DMS114 treated with DMSO at 0.1 percent for 48 hours (cell line): ENCODE measurements at regions not wholly inside any gene's neighbourhood (a gene's known extent, or its start where the extent isn't known, plus 50 kb on each side); places are given as distances from the start of the nearest gene placed in this dataset.
"Not testable (repeated sequence)": the region's sequence is repeated elsewhere in the genome, so short reads cannot be mapped to it uniquely, and the experiment has no call there.

ENCODE experiments used
- DNase-seq: peaks from one replicate; lab custom pipeline; 2025; ENCODE audit not compliant: unreplicated experiment; lab: John Stamatoyannopoulos, UW

- no peak for DNase-seq
Measured at GRCh38 chr1:213702703-213703102, 285.1 kb upstream of the PROX1 start.

- no peak for DNase-seq
Measured at GRCh38 chr1:213704941-213705340, 282.8 kb upstream of the PROX1 start.

GRCh38 chr1:213711833-213712490 lies 275.8 kb upstream of the PROX1 start:
- DNase-seq = not testable (repeated sequence)

- no peak for DNase-seq
Measured at GRCh38 chr1:213714645-213715044, 273.1 kb upstream of the PROX1 start.

- no peak for DNase-seq
Measured at GRCh38 chr1:213715182-213715581, 272.6 kb upstream of the PROX1 start.

DNA sequence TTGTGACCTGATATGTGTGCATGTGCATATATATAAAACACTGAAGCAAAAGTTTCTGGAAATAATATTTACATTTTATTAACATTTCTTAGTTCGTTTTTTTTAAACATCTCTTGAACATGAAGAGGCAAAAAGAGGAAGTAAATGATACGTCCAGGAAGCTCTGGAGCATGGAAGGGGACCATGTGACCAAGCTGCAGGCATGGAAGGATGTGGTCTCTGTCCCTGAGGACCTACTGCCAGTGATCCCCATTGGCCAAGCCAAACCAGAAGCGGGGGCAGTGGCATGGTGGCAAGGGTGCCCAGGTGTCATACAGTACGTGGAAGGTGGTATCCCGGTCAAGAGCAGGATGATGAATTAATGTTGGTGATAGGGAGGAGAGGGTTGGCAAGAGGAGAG lies 268.3 kb upstream of the PROX1 start:
- no peak for DNase-seq

- no peak for DNase-seq
Measured at GRCh38 chr1:213720032-213720431, 267.7 kb upstream of the PROX1 start.

- no peak for DNase-seq
Measured at GRCh38 chr1:213723187-213723586, 264.6 kb upstream of the PROX1 start.

- DNase-seq = no peak
Measured at GRCh38 chr1:213724640-213725536, 262.9 kb upstream of the PROX1 start.

DNA sequence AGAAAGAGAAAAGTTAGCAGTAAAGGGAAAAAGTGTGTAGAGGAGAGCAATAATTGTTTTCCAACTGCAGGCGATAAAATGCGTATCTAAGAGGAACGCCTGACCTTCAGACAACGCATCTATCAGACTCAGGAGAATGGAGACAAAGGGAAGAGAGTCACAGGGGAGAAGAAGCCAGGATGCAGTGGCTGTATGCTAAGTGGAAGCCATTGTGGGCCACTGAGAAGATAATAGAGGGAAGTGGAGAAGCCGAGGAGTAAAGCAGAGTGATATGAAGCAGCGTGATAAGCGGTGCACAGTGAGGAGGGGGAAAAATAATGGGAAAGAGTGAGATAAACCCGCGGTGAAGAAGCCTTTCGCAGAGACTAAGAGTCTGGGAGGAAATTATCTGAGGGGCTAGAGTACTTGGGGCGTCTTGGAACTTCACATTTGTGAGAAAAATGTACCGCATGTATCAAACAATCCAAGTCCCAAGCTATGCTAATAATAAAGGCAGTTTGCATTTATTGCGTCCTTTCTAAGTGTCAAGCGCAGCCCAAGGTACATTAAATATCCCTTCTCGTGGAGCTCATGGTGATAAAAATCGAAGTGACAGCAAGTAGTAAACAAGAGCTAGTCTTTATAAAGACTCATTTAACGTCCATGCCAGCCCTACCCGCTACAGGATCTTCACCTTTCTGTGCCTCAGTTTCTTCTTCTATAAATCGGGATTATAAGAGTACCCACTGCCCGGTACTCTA lies 259.8 kb upstream of the PROX1 start:
- DNase-seq = no peak

DNA sequence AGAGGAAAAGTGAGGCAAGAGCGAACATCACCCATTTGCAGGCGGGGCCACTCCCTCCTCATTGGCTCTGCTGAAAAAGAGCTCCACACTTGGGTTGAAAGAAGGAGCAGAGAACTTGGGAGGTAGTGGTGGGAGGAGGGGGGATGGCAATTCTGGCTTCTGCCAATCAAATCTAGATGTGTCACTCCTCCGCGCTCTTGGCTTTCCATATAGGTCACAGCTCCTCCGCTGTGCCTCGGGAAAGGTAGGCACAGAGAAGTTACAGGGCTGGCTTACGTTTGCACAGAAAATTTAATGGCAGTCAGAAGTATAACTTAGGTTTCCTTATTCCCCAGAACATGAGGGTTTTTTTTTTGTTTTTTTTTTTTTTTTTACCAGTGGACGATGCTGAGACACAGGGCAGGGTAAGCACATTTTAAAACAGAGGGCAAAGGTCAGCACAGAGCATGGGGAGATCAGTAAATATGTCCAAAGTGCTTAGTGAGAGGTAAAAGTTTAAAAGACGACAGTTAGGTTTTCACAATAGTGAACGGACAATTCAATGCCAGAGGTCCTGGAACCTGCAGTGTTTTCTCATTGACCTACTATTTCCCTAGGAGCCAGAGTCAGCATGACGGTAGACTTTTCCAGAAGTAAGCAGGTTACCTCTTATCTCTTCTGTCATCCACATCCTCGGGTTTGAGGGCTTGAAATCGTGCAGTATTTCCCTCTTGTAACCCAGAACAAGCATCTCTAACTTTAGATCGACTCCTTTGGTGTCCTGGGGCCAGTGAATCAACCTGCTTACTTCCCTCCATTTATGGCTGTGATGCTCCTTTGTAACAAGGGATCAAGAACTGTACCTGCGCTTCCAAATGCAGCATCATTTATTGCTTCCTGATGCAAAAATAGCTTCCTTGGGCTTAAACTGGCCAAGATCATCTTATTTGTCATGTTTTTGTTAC lies 258.9 kb upstream of the PROX1 start:
- no peak for DNase-seq

DNA sequence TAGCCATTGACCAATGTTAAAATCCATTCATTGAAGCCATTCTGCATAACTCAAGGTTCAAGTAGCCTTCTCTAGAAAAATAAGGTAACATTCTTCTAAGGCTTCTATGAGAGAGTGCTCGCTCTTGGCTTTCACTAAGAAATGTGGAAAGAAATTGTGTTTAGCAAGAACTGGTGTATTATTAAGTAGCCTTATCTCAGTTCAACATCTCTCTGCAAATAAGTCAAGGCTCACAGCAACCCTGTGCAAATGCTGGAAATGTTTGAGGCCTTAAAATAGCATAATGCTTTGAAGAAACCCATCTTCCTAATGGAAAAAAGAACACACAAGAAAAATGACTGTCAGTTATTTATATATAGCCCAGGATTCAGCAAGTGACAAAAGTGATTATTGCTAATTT lies 254.1 kb upstream of the PROX1 start:
- no peak for DNase-seq

GRCh38 chr1:213737398-213738035 lies 250.3 kb upstream of the PROX1 start:
- DNase-seq = no peak

DNA sequence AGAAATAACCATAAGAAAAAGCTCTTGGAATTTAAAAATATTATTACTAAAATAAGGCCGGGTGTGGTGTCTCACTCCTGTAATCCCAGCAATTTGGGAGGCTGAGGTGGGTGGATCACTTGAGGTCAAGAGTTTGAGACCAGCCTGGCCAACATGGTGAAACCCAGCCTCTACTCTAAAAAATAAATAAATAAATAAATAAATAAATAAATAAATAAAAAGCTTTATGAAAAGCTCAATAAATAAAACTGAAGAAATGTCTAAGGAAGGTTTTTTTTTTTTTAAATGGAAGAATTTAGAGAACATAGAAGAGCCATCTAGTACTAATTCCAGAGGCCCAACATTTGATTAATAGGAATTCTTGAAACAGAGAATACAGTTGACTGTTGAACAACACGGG lies 249.1 kb upstream of the PROX1 start:
- DNase-seq = no peak

DNA sequence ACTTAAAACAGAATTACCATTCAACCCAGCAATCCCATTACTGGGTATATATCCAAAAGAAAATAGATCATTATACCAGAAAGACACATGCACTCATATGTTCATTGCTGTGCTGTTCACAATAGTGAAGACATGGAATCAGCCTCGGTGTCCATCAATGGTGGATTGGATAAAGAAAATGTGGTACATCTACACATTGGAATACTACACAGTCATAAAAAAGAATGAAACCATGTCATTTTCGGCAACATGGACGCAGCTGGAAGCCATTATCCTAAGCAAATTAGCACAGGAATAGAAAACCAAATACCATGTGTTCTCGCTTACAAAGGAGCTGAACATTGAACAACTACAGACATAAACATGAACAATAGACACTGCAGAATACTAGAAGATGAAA lies 244.8 kb upstream of the PROX1 start:
- no peak for DNase-seq

GRCh38 chr1:213744780-213745179 lies 243.0 kb upstream of the PROX1 start:
- DNase-seq = no peak

DNA sequence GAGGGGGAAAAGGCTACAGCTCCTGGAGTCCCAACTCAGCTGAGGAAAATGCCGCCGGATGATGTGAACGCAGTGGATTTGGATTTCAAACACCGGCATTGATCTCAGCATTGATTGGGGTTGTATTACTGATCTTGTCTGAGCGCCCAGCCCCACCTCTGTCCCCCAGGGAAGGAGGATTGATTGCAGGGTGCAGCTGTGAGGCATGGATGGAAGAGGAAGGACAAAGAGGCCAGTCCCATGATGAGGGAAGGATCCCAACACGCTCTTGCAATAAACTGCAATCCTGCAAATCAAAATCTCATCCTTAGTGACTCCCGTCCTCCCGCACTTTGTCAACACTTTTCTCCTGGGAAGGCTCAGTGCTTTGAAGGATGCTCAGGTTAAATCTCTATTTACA lies 242.3 kb upstream of the PROX1 start:
- no peak for DNase-seq

DNA sequence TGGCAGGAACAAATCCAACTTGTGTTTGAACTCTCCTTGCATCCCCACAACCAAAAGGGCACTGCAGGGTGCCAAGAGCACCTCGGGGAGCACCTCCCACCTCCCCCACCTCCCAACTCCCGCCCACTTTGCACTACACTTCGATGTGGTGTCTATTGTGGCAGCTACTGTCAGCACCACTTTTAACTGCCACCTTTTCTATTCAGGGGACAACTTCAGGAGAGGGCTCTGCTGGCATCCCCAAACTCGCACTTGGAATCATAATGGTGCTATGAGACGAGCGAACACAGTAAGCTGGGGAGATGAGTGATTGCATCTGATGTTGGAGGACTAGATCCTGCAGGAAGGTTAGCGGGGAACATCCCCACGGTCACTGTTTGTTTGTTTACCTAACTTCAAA lies 238.2 kb upstream of the PROX1 start:
- no peak for DNase-seq

DNA sequence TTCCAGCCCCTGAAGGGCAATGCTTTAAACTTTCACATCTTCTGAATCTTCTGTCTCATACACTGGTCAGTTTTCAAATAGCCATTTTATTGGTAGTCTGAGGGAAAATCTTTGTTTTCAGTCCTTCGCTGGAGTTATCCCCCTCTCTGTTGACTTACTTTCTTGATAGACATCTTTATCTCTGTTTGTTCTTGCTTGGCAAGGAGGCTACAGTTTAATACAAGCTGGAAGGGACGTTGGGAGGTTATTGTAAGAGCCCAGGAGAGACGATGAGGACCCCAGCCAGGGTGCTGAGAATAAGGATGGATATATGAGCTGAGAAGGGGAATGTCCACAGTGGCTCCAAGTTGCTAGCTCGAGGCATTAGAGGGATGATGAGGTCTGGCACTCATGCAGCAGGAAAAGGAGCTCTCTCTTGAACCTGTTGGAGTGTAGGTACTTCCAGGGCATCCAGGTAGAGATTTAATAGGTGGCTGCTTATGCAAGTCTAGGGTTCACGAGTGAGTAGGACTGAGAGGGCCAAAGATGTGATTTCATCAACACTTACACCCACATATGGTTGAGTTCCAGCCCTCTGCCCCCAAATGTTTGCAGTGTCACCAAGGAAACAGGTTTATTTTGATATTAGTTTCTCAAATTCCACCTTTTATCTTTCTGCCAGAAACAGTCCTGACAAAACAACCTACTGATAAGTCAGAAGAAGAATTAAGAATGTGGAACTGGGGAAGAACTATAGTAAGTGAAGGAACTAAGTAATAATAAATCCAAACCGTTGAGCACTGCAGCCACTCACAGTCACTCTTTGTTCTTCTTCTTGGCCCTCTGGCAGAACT lies 237.3 kb upstream of the PROX1 start:
- DNase-seq = no peak

DNA sequence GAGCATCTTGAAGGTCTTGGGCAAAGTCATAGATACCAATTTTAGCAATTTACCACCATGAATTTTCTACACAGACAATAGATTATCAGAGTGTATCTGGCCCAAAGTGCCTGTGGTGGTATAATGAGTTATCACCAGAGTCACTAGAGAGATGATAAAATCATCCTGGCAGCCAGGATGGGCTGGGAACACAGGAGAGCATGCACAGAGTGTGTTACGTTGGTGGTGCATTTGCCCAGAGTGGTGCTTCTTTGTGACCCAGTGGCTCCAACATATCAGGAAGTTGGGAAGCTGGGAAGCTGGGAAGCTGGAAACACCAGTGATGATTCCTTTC lies 236.7 kb upstream of the PROX1 start:
- DNase-seq = no peak
